ENCODE measurements at regions not wholly inside any gene's neighbourhood (a gene's known extent, or its start where the extent isn't known, plus 50 kb on each side); places are given as distances from the start of the nearest gene placed in this dataset.

DNA sequence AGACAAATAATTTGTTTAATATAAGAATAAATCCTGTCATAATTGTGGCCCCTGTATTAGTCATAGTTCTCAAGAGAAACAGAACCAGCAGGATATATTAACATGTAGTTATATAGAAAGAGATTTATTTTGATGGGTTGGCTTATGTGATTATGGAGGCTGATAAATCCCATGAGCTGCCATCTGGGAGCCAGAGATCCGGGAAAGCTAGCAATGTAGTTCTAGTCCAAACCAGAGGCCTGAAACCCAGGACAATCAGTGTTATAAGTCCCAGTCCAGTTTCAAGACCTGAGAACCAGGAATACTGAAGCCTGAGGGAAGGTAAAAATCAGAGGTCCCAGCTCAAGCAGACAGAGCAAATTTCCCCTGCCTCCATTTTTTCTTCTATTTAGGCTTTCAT is 435.8 kb downstream of the RPL10L start:
- Histone ChIP-seq H3K36me3 (ENCODE audit: insufficient read depth) (no peaks in the 10 kb centered on the region), H3K27ac (ENCODE audit: low read depth) (no peak overlapping the region), H3K4me1 (ENCODE audit: insufficient read depth) (no peaks in the 10 kb centered on the region), H3K4me3 (ENCODE audit: low read depth, low read length) (no peak overlapping the region)
- WGBS = 36% methylated on average over 1 of the region's 1 CpG
- no peak for DNase-seq (ENCODE audit: extremely low spot score)

DNA sequence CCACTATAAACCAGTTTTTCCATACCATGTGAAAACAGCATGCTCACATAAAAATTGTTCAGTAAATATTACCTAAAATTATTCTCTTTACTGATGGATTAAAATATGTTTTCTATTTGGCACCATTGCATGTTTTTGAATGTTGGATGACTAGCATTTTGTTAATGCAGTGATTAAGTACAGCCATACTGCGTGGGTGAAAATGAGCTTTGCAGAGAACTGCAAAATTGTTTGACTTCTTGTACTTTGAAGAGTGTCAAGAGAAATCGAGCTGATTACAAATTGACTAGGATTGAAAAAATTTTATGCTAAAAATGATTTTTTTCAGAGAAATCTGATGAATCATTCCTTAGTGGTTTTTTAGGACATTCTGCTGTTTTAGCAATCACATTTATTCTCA is 452.9 kb downstream of the RPL10L start:
- 66% methylated on average over 2 of the region's 2 CpGs for WGBS
- Histone ChIP-seq H3K4me1 (ENCODE audit: insufficient read depth) (no peaks in the 10 kb centered on the region), H3K36me3 (ENCODE audit: insufficient read depth) (no peaks in the 10 kb centered on the region), H3K4me3 (ENCODE audit: low read depth, low read length) (no peak overlapping the region), H3K27ac (ENCODE audit: low read depth) (no peak overlapping the region)
- no peak for DNase-seq (ENCODE audit: extremely low spot score)

DNA sequence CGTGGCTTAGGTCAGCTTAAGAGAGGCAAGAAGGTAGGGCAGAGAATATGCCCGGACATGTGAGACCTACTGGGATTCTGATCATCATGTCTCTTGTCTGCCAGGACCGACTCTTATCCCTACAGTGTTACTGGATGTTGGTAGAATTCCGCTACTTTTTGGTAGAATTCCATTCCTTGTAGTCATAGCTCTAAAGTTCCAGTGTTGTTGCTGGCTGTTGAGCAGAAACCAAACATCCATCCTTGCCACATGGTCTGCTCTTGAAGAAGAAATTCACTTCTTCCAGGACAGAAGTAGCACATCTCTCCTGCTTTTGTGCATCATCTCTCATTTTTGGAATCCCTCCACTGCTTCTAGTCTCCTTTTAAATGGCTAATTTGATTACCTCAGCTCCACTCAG is 453.7 kb downstream of the RPL10L start:
- Histone ChIP-seq H3K4me1 (ENCODE audit: insufficient read depth) (no peaks in the 10 kb centered on the region), H3K36me3 (ENCODE audit: insufficient read depth) (no peaks in the 10 kb centered on the region), H3K4me3 (ENCODE audit: low read depth, low read length) (no peak overlapping the region), H3K27ac (ENCODE audit: low read depth) (no peak overlapping the region)
- 89% methylated on average over 4 of the region's 4 CpGs for WGBS
- DNase-seq (ENCODE audit: extremely low spot score) = no peak
